Colonic mucosa (tissue), 4 donors: ENCODE measurements at regions not wholly inside any gene's neighbourhood (a gene's known extent, or its start where the extent isn't known, plus 50 kb on each side); places are given as distances from the start of the nearest gene placed in this dataset.

Experiments used
- DNase-seq: peaks from one replicate; pipeline ENCODE4 v3.0.0-alpha.2; 2020
- H3K27ac ChIP-seq: fragments of 200-600 bp; one replicate; pipeline ENCODE4 v1.8.0; 2021
- H3K27me3 ChIP-seq: fragments of 200-600 bp; one replicate; pipeline ENCODE4 v1.8.0; 2021
- H3K36me3 ChIP-seq: fragments of 200-600 bp; one replicate; pipeline ENCODE4 v1.8.0; 2021
- H3K4me1 ChIP-seq: fragments of 200-600 bp; one replicate; pipeline ENCODE4 v1.8.0; 2021; ENCODE audit warnings: mild to moderate bottlenecking
- H3K4me3 ChIP-seq: fragments of 200-600 bp; one replicate; pipeline ENCODE4 v1.8.0; 2021
- H3K9ac ChIP-seq, 2 donors: one replicate each; pipeline ENCODE4 v1.7.0; 2013; ENCODE audit warnings: control low read depth in 2 of 2, low read depth in 2 of 2, low read length in 2 of 2
- H3K9me3 ChIP-seq: fragments of 200-600 bp; one replicate; pipeline ENCODE4 v1.8.0; 2021
- CTCF ChIP-seq: fragments of 200-600 bp; IDR thresholded peaks from one replicate; pipeline ENCODE4 v1.8.0; 2022; ENCODE audit warnings: antibody characterized with exemption, mild to moderate bottlenecking
- intact Hi-C: fragments of 100-400 bp; cut with DNase I; formaldehyde crosslinking; loops from one replicate; pipeline ENCODE4 v1.14.1; 2022
- donor health status: healthy.
- donor health status: DM: no; HTN: no; CAD: no.
- donor health status: DM: no; HTN: no; CAD: no.

- Histone ChIP-seq H3K27ac (no peak overlapping the region), H3K27me3 (no peaks in the 10 kb centered on the region), H3K36me3 (no peaks in the 10 kb centered on the region), H3K9me3 (no peaks in the 10 kb centered on the region), H3K9ac (no peak overlapping the region), H3K4me1 (no peaks in the 10 kb centered on the region), H3K4me3 (no peak overlapping the region)
- no peak for TF ChIP-seq CTCF
- intact Hi-C loops: no loop called here
- no peak for DNase-seq
Measured at GRCh38 chr18:38466426-38466825, 900.8 kb upstream of the CELF4 start.

- Histone ChIP-seq H3K4me1 (no peaks in the 10 kb centered on the region), H3K4me3 (no peak overlapping the region), H3K36me3 (no peaks in the 10 kb centered on the region), H3K27me3 (no peaks in the 10 kb centered on the region), H3K9ac (no peak overlapping the region), H3K9me3 (no peaks in the 10 kb centered on the region), H3K27ac (no peak overlapping the region)
- TF ChIP-seq CTCF: no peak
- intact Hi-C loops: no loop called here
- no peak for DNase-seq
Measured at GRCh38 chr18:38464024-38464423, 898.4 kb upstream of the CELF4 start.

- DNase-seq: no peak
- no peaks in the 10 kb centered on the region for H3K9me3 ChIP-seq
- H3K27me3 ChIP-seq: no peaks in the 10 kb centered on the region
- no peaks in the 10 kb centered on the region for H3K36me3 ChIP-seq
- intact Hi-C loops: no loop called here
- H3K4me3 ChIP-seq: no peak overlapping the region
- TF ChIP-seq CTCF: no peak
- H3K27ac ChIP-seq: no peak overlapping the region
- no peak overlapping the region for H3K9ac ChIP-seq
- H3K4me1 ChIP-seq: no peaks in the 10 kb centered on the region
Measured at GRCh38 chr18:38460657-38461056, 895.1 kb upstream of the CELF4 start.

GRCh38 chr18:38459131-38459994 lies 893.8 kb upstream of the CELF4 start:
- Histone ChIP-seq H3K4me3 (no peak overlapping the region), H3K9ac (no peak overlapping the region), H3K27ac (no peak overlapping the region), H3K4me1 (no peaks in the 10 kb centered on the region), H3K27me3 (no peaks in the 10 kb centered on the region), H3K36me3 (no peaks in the 10 kb centered on the region), H3K9me3 (no peaks in the 10 kb centered on the region)
- DNase-seq: no peak
- TF ChIP-seq CTCF: no peak
- intact Hi-C loops: no loop called here

GRCh38 chr18:38458698-38459097 lies 893.1 kb upstream of the CELF4 start:
- H3K9me3 ChIP-seq: no peaks in the 10 kb centered on the region
- H3K36me3 ChIP-seq: no peaks in the 10 kb centered on the region
- no peak for DNase-seq
- H3K4me1 ChIP-seq: no peaks in the 10 kb centered on the region
- TF ChIP-seq CTCF: no peak
- no peaks in the 10 kb centered on the region for H3K27me3 ChIP-seq
- no peak overlapping the region for H3K9ac ChIP-seq
- intact Hi-C loops: no loop called here
- H3K4me3 ChIP-seq: no peak overlapping the region
- no peak overlapping the region for H3K27ac ChIP-seq
